Type B pancreatic cell (in vitro differentiated cells): ENCODE measurements at regions not wholly inside any gene's neighbourhood (a gene's known extent, or its start where the extent isn't known, plus 50 kb on each side); places are given as distances from the start of the nearest gene placed in this dataset.
"Not testable (repeated sequence)": the region's sequence is repeated elsewhere in the genome, so short reads cannot be mapped to it uniquely, and the experiment has no call there.

Source experiments
- DNase-seq: peaks from one replicate; pipeline ENCODE4 v3.0.0; 2021; ENCODE audit warnings: mixed read lengths; ENCODE audit not compliant: unreplicated experiment; ENCODE audit errors: extremely low spot score
- H3K27ac Mint-ChIP-seq: 2 replicates; pipeline ENCODE4 v1.8.0; 2021; ENCODE audit warnings: mild to moderate bottlenecking, mixed read lengths
- H3K27me3 Mint-ChIP-seq: 2 replicates; pipeline ENCODE4 v1.8.0; 2021; ENCODE audit warnings: mixed read lengths
- H3K36me3 Mint-ChIP-seq: 2 replicates; pipeline ENCODE4 v1.8.0; 2021; ENCODE audit warnings: mixed read lengths
- H3K4me1 Mint-ChIP-seq: one replicate; pipeline ENCODE4 v1.8.0; 2021; ENCODE audit warnings: mixed read lengths; ENCODE audit not compliant: unreplicated experiment
- H3K4me3 Mint-ChIP-seq: 2 replicates; pipeline ENCODE4 v1.8.0; 2021; ENCODE audit warnings: mild to moderate bottlenecking, mixed read lengths
- H3K9me3 Mint-ChIP-seq: 2 replicates; pipeline ENCODE4 v1.8.0; 2021; ENCODE audit warnings: mixed read lengths
- TF ChIP-seq, protein P1 (sequence below): fragments of 200-600 bp; sonication (generic); conservative IDR thresholded peaks from 2 replicates; pipeline ENCODE4 v1.5.0; 2021; ENCODE audit warnings: antibody characterized with exemption, mild to moderate bottlenecking

DNA sequence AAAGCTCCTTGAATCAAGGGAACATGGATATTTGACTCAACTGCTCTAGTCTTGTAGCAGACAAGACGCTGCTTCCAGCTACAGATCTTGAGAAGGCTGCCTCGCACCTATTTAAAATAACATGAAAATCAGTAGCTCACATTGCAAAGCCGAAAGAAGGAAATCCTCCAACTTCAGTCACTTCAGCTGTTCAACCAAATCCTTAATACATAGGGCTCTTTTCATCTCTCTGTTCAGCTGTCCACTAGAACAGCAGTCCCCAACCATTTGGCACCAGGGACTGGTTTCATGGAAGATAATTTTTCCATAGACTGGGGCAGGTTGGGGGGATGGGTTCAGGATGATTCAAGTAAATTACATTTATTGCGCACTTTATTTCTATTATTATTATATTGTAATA is 1116.0 kb upstream of the TMEM132C start:
- no peak for DNase-seq
- H3K36me3 Mint-ChIP-seq, result no peaks in the 10 kb centered on the region
- TF ChIP-seq, protein P1, sequence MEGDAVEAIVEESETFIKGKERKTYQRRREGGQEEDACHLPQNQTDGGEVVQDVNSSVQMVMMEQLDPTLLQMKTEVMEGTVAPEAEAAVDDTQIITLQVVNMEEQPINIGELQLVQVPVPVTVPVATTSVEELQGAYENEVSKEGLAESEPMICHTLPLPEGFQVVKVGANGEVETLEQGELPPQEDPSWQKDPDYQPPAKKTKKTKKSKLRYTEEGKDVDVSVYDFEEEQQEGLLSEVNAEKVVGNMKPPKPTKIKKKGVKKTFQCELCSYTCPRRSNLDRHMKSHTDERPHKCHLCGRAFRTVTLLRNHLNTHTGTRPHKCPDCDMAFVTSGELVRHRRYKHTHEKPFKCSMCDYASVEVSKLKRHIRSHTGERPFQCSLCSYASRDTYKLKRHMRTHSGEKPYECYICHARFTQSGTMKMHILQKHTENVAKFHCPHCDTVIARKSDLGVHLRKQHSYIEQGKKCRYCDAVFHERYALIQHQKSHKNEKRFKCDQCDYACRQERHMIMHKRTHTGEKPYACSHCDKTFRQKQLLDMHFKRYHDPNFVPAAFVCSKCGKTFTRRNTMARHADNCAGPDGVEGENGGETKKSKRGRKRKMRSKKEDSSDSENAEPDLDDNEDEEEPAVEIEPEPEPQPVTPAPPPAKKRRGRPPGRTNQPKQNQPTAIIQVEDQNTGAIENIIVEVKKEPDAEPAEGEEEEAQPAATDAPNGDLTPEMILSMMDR, result no peak

DNA sequence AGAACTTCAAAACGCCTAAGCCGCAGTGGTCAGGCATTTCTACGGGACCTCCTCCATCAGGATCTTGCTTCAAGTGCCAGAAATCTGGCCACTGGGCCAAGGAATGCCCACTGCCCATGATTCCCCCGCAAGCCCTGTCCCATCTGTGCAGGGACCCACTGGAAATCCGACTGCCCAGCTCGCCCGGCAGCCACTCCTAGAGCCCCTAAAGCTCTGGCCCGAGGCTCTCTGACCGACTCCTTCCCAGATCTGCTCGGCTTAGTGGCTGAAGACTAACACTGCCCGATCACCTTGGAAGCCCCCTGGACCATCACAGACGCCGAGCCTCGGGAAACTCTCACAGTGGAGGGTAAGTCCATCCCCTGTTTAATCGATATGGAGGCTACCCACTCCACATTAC is 1113.0 kb upstream of the TMEM132C start:
- peaks cover 3% of the 10 kb centered on the region for H3K9me3 Mint-ChIP-seq
- H3K4me1 Mint-ChIP-seq, result no peaks in the 10 kb centered on the region
- H3K36me3 Mint-ChIP-seq, result no peaks in the 10 kb centered on the region
- H3K27ac Mint-ChIP-seq, result no peak overlapping the region
- TF ChIP-seq, protein P1, result no peak
- DNase-seq, result no peak
- no peak overlapping the region for H3K4me3 Mint-ChIP-seq
- no peaks in the 10 kb centered on the region for H3K27me3 Mint-ChIP-seq

More for the DNA sequence above, 1116.0 kb upstream of the TMEM132C start:
- H3K4me3 Mint-ChIP-seq, result no peak overlapping the region
- no peaks in the 10 kb centered on the region for H3K4me1 Mint-ChIP-seq
- peaks cover 4% of the 10 kb centered on the region for H3K9me3 Mint-ChIP-seq
- H3K27ac Mint-ChIP-seq, result no peak overlapping the region
- no peaks in the 10 kb centered on the region for H3K27me3 Mint-ChIP-seq

DNA sequence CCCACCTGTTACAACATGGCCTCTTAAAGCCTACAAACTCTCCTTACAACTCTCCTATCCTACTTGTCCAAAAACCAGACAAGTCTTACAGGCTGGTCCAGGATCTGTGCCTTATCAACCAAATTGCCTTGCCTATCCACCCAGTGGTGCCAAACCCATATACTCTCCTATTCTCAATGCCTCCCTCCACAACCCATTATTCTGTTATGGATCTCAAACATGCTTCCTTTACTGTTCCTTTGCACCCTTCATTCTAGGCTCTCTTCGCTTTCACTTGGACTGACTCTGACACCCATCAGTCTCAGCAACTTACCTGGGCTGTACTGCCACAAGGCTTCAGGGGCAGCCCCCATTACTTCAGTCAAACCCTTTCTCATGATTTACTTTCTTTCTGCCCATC is 1112.1 kb upstream of the TMEM132C start:
- H3K27ac Mint-ChIP-seq, H3K27me3 Mint-ChIP-seq, DNase-seq, H3K9me3 Mint-ChIP-seq, H3K4me3 Mint-ChIP-seq, H3K36me3 Mint-ChIP-seq, H3K4me1 Mint-ChIP-seq: not testable (repeated sequence)

GRCh38 chr12:127155935-127156619 is 1110.9 kb upstream of the TMEM132C start:
- H3K4me3 Mint-ChIP-seq, result not testable (repeated sequence)

GRCh38 chr12:127157501-127158366 is 1109.2 kb upstream of the TMEM132C start:
- H3K36me3 Mint-ChIP-seq, H3K9me3 Mint-ChIP-seq, H3K27me3 Mint-ChIP-seq, H3K4me3 Mint-ChIP-seq, H3K4me1 Mint-ChIP-seq, H3K27ac Mint-ChIP-seq, DNase-seq: not testable (repeated sequence)

More at GRCh38 chr12:127155935-127156619, 1110.9 kb upstream of the TMEM132C start:
- not testable (repeated sequence) for H3K4me1 Mint-ChIP-seq, H3K27ac Mint-ChIP-seq, H3K27me3 Mint-ChIP-seq, H3K36me3 Mint-ChIP-seq, H3K9me3 Mint-ChIP-seq, DNase-seq

DNA sequence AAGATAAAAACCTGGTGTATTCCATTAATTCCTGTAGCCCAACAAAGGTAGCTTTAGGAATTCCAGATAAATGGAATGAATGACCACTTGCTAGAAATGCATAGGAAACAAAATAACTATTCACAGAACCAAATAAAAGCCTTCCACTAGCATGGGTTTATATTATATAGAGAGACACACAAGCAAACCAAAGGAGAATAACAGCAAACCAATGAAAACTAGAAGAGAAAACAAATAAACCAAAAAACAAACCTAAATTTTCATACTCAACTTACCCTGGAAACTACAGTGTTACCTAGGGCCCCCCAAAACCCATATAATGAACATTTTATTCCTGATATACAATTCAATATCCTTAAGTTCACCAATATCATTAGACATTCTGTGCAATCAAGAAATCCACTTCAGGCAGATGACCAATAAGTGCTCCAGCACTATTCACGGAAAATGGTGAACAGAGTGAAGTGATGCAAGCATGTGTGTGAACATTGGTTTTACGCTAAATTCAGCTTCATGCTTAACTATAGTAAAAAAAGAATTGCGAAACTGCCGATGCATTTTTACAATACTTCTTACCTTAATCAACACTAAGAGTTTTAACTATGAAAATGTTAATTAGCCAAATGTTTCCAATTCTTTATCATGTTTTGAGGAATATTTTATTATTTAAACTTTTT is 1108.4 kb upstream of the TMEM132C start:
- H3K27me3 Mint-ChIP-seq, result no peaks in the 10 kb centered on the region
- no peaks in the 10 kb centered on the region for H3K36me3 Mint-ChIP-seq
- TF ChIP-seq, protein P1, result no peak
- DNase-seq, result no peak
- peaks cover 7% of the 10 kb centered on the region for H3K4me1 Mint-ChIP-seq
- no peak overlapping the region for H3K27ac Mint-ChIP-seq
- H3K4me3 Mint-ChIP-seq, result no peak overlapping the region
- H3K9me3 Mint-ChIP-seq, result peaks cover 8% of the 10 kb centered on the region

DNA sequence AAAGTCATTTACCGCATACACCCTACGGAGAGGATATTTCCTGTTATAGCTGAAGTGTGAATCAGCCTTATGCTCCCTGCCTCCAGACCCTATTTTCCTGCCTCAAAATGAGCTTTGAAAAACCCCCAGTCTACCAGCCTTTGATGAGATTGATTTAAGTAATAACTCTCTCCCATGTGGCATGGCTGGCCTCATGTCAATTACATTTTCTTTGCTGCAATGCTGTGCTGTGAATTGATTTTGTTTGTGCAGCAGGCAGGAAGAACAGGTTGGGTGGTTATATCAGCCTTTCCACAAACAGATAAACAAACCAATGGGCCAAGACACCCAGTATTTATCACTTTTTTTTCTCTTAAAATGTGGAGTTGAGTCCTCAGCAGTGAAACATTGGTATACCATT is 1105.5 kb upstream of the TMEM132C start:
- H3K27ac Mint-ChIP-seq, result no peak overlapping the region
- H3K4me3 Mint-ChIP-seq, result no peak overlapping the region
- TF ChIP-seq, protein P1, result no peak
- DNase-seq, result no peak
- H3K4me1 Mint-ChIP-seq, result peaks cover 17% of the 10 kb centered on the region
- peaks cover 8% of the 10 kb centered on the region for H3K9me3 Mint-ChIP-seq
- no peaks in the 10 kb centered on the region for H3K27me3 Mint-ChIP-seq
- H3K36me3 Mint-ChIP-seq, result no peaks in the 10 kb centered on the region
